ENCODE measurements at regions not wholly inside any gene's neighbourhood (a gene's known extent, or its start where the extent isn't known, plus 50 kb on each side); places are given as distances from the start of the nearest gene placed in this dataset.
"Not testable (repeated sequence)": the region's sequence is repeated elsewhere in the genome, so short reads cannot be mapped to it uniquely, and the experiment has no call there.

- H3K4me3 ChIP-seq (replicated peaks; ENCODE audit: low read depth, low read length) = no peak overlapping the region
- TF ChIP-seq, protein P1, sequence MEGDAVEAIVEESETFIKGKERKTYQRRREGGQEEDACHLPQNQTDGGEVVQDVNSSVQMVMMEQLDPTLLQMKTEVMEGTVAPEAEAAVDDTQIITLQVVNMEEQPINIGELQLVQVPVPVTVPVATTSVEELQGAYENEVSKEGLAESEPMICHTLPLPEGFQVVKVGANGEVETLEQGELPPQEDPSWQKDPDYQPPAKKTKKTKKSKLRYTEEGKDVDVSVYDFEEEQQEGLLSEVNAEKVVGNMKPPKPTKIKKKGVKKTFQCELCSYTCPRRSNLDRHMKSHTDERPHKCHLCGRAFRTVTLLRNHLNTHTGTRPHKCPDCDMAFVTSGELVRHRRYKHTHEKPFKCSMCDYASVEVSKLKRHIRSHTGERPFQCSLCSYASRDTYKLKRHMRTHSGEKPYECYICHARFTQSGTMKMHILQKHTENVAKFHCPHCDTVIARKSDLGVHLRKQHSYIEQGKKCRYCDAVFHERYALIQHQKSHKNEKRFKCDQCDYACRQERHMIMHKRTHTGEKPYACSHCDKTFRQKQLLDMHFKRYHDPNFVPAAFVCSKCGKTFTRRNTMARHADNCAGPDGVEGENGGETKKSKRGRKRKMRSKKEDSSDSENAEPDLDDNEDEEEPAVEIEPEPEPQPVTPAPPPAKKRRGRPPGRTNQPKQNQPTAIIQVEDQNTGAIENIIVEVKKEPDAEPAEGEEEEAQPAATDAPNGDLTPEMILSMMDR (IDR thresholded peaks at IDR 0.05; ENCODE audit: low read depth, low read length, missing control alignments) = no peak
- peak; percentile 22 for DNase-seq (ENCODE audit: extremely low read depth, low read depth)
Observed at GRCh38 chrX:545452-545885, 85.1 kb upstream of the SHOX start.

DNA sequence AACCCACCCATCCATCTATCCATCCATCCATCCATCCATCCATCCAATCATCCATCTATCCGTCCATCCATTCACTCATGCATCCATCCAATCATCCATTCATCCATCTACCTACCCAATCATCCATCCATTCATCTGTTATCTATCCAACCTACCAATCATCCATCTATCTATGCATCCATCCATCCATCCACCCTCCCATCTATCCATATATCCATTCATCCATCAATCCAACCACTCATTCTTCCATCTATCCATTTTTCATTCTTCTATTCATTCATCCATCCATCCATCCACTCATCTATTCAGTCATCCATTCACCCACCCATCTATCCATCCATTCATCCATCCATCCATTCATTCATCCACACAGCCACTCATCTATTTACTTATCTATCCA lies 80.1 kb upstream of the SHOX start:
- DNase-seq (ENCODE audit: extremely low read depth, low read depth) = no peak
- no peak overlapping the region for H3K4me3 ChIP-seq (replicated peaks; ENCODE audit: low read depth, low read length)
- TF ChIP-seq, protein P1 (IDR thresholded peaks at IDR 0.05; ENCODE audit: low read depth, low read length, missing control alignments) = no peak

- H3K4me3 ChIP-seq (replicated peaks; ENCODE audit: low read depth, low read length) = no peak overlapping the region
- DNase-seq (ENCODE audit: extremely low read depth, low read depth) = no peak
- TF ChIP-seq, protein P1 (IDR thresholded peaks at IDR 0.05; ENCODE audit: low read depth, low read length, missing control alignments) = no peak
Observed at GRCh38 chrX:551306-551705, 79.3 kb upstream of the SHOX start.

DNA sequence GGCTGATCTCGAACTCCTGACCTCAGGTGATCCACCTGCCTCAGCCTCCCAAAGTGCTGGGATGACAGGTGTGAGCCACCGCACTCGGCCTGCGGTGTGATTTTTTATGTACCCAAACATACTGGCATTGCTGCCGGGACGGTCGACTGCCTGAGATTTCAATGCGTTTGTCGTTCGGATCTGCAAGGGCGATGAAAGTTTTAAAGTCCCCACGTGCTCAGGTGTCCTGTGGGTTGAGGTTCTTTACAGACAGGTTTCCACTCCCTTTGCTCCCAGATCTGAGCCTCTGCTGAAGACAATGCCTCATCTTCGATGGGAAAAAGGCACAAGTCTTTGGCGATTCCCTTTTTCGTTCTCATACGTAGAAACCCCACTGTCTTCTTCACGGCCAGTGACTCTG lies 78.1 kb upstream of the SHOX start:
- no peak overlapping the region for H3K4me3 ChIP-seq (replicated peaks; ENCODE audit: low read depth, low read length)
- DNase-seq (ENCODE audit: extremely low read depth, low read depth) = no peak
- TF ChIP-seq, protein P1 (IDR thresholded peaks at IDR 0.05; ENCODE audit: low read depth, low read length, missing control alignments) = no peak

DNA sequence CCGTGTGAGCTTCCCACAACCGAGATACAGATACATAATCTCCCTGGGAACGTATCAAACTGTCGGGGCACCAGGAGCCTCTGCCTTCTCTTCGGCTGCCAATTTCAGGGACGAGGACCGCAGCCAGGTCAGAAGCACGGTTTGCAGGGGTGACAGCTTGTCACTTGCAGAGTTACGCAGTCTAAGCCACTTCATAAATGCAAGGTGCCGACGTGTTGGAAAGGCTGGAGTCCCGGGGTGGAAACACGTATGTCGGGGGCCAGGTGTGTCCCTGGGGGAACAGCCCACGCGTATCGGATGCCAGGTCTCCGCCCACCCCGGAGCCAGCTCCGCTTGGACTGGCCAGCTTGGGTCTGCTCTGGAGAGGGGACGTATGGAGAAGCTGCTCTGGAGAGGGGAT lies 76.3 kb upstream of the SHOX start:
- no peak for DNase-seq (ENCODE audit: extremely low read depth, low read depth)
- TF ChIP-seq, protein P1 (IDR thresholded peaks at IDR 0.05; ENCODE audit: low read depth, low read length, missing control alignments) = no peak

DNA sequence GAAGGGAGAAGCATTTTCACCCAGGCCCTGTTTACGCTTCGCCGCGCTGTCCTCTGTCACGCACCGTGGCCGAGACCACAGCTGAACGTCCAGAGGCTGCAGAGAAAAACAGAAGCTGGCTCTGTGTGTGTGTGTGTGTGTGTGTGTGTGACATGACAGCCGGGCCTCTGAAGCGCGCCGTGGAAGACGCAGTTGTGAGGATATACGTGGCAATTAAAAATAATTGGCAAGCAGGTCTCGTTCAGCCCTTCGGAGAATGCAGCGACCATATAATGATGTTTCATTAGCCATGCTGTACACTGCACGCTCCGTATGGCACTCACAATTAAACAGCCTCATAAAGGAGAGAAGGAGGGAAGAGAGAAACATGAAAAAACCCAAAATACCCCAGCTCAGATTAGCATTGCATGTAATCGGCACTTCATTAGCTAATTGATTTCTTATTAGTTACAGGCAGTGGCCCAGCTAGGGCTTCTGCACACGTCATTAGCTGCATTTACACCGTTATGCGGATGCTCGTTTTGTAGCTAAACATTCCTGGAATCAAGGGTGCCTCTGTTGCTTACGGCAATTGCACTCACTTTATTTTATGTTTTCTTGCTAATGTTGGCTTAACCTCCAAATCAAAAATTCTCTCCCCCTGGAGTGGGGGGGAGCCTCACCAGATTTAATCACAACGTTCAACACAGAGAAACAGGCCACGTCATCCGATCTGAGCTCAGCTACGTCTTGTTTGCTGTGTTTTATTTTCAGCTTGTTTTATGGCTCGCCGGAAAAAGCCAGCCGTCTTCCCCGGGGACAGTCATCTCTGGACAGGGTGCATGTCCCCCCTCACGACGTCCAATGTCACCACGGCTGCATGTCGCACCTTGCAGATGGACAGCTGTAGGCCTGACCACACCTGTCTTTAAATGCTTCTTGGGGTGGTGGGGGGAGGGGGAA lies 74.6 kb upstream of the SHOX start:
- TF ChIP-seq, protein P1 (IDR thresholded peaks at IDR 0.05; ENCODE audit: low read depth, low read length, missing control alignments) = no peak
- no peak for DNase-seq (ENCODE audit: extremely low read depth, low read depth)
- no peak overlapping the region for H3K4me3 ChIP-seq (replicated peaks; ENCODE audit: low read depth, low read length)

More for the DNA sequence above, 76.3 kb upstream of the SHOX start:
- no peak overlapping the region for H3K4me3 ChIP-seq (replicated peaks; ENCODE audit: low read depth, low read length)

DNA sequence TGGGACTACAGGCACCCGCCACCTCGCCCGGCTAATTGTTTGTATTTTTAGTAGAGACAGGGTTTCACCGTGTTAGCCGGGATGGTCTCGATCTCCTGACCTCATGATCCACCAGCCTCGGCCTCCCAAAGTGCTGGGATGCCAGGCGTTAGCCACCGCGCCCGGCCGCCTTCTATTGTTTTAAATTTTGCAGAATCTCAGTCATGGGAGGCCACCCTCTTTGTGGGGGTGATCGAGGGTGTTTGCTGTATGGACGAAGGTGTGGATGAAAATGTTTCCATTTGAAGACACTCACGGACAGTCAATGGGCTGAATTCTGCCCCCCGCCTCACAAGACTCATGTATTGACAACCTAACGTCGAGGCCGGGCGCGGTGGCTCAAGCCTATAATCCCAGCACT lies 73.0 kb upstream of the SHOX start:
- not testable (repeated sequence) for H3K4me3 ChIP-seq (replicated peaks; ENCODE audit: low read depth, low read length); DNase-seq (ENCODE audit: extremely low read depth, low read depth)

GRCh38 chrX:559282-559681 lies 71.3 kb upstream of the SHOX start:
- not testable (repeated sequence) for H3K4me3 ChIP-seq (replicated peaks; ENCODE audit: low read depth, low read length); DNase-seq (ENCODE audit: extremely low read depth, low read depth)

All from HFF-Myc (cell line).